CD14-positive monocyte (primary cell): ENCODE measurements at regions not wholly inside any gene's neighbourhood (a gene's known extent, or its start where the extent isn't known, plus 50 kb on each side); places are given as distances from the start of the nearest gene placed in this dataset.

Source experiments
- DNase-seq, 3 donors: peaks; one replicate each; pipeline ENCODE4 v3.0.0-alpha.2; 2011 to 2022
- H2AFZ ChIP-seq: 2 replicates; pipeline ENCODE4 v1.6.0; 2012; ENCODE audit warnings: mild to moderate bottlenecking, low read depth, low read length, inconsistent platforms; ENCODE audit not compliant: insufficient read depth, poor library complexity, severe bottlenecking
- H3K27ac ChIP-seq, 2 donors: 1 replicate in 1 of 2; 2 replicates in 1 of 2; pipeline ENCODE4 v1.5.1; 2012 to 2013; ENCODE audit warnings: low read length in 2 of 2, control low read depth in 1 of 2, inconsistent platforms in 1 of 2, low read depth in 1 of 2, mild to moderate bottlenecking in 1 of 2
- H3K27me3 ChIP-seq, 2 donors: one replicate each; pipeline versions ENCODE4 v1.6.0 to v1.6.1; 2011 to 2013; ENCODE audit warnings: low read length in 2 of 2; ENCODE audit not compliant: control insufficient read depth in 2 of 2, insufficient read depth in 2 of 2
- H3K36me3 ChIP-seq, 2 donors: replicated peaks in 1 of 2; 1 replicate in 1 of 2; 2 replicates in 1 of 2; pipeline versions ENCODE4 v1.5.1 to v1.6.1; 2012 to 2013; ENCODE audit warnings: low read length in 2 of 2, control low read depth in 1 of 2, inconsistent platforms in 1 of 2, mild to moderate bottlenecking in 1 of 2; ENCODE audit not compliant: insufficient read depth in 2 of 2, control insufficient read depth in 1 of 2
- H3K4me1 ChIP-seq, 2 donors: 1 replicate in 1 of 2; 2 replicates in 1 of 2; pipeline versions ENCODE4 v1.5.1 to v1.6.1; 2012 to 2013; ENCODE audit warnings: low read length in 2 of 2, control low read depth in 1 of 2, inconsistent platforms in 1 of 2, mild to moderate bottlenecking in 1 of 2, moderate library complexity in 1 of 2; ENCODE audit not compliant: insufficient read depth in 2 of 2, control insufficient read depth in 1 of 2
- H3K4me2 ChIP-seq: replicated peaks from 2 replicates; pipeline ENCODE3; 2012; ENCODE audit warnings: low read length, moderate library complexity, mild to moderate bottlenecking; ENCODE audit not compliant: poor library complexity, severe bottlenecking; ENCODE audit errors: extremely low read depth
- H3K4me3 ChIP-seq, 3 experiments: fragments of 200-600 bp in 1 of 3; sonication (generic) in 1 of 3; replicated peaks in 1 of 3; 1 replicate in 2 of 3; 2 replicates in 1 of 3; pipeline ENCODE4 v1.5.1; 2011 to 2013; ENCODE audit warnings: low read length in 3 of 3, mild to moderate bottlenecking in 3 of 3, control low read depth in 2 of 3, low read depth in 2 of 3, inconsistent platforms in 1 of 3, moderate library complexity in 1 of 3
- H3K79me2 ChIP-seq: 2 replicates; pipeline ENCODE4 v1.6.0; 2012; ENCODE audit warnings: mild to moderate bottlenecking, control low read depth, inconsistent platforms, low read length, moderate library complexity; ENCODE audit not compliant: insufficient read depth
- H3K9ac ChIP-seq: 2 replicates; pipeline ENCODE4 v1.6.0; 2017; ENCODE audit warnings: low read length, mild to moderate bottlenecking; ENCODE audit not compliant: insufficient read depth, poor library complexity, severe bottlenecking
- H3K9me3 ChIP-seq, 2 donors: replicated peaks in 1 of 2; 1 replicate in 1 of 2; 2 replicates in 1 of 2; pipeline versions ENCODE4 v1.5.1 to v1.6.1; 2012 to 2013; ENCODE audit warnings: low read length in 2 of 2, control low read depth in 1 of 2; ENCODE audit not compliant: control insufficient read depth in 1 of 2, insufficient read depth in 1 of 2
- H4K20me1 ChIP-seq: 2 replicates; pipeline ENCODE4 v1.6.0; 2012; ENCODE audit warnings: mild to moderate bottlenecking, low read length, control low read depth, moderate library complexity; ENCODE audit not compliant: insufficient read depth
- H3K27ac Mint-ChIP-seq, 7 donors: one replicate each; pipeline ENCODE4 v1.8.0; 2020; ENCODE audit warnings: mild to moderate bottlenecking in 7 of 7, mixed read lengths in 7 of 7, moderate library complexity in 6 of 7, inconsistent platforms in 2 of 7
- H3K27me3 Mint-ChIP-seq, 3 donors: one replicate each; pipeline ENCODE4 v1.8.0; 2021 to 2022; ENCODE audit warnings: low read depth in 3 of 3, mild to moderate bottlenecking in 3 of 3, mixed read lengths in 3 of 3, moderate library complexity in 3 of 3, inconsistent platforms in 1 of 3
- H3K36me3 Mint-ChIP-seq, 2 donors: one replicate each; pipeline ENCODE4 v1.8.0; 2020; ENCODE audit warnings: mixed read lengths in 2 of 2, inconsistent platforms in 1 of 2, mild to moderate bottlenecking in 1 of 2
- H3K4me1 Mint-ChIP-seq: one replicate; pipeline ENCODE4 v1.8.0; 2020; ENCODE audit warnings: mild to moderate bottlenecking, mixed read lengths
- H3K4me3 Mint-ChIP-seq, 2 donors: one replicate each; pipeline ENCODE4 v1.8.0; 2020; ENCODE audit warnings: mild to moderate bottlenecking in 2 of 2, mixed read lengths in 2 of 2, moderate library complexity in 1 of 2
- H3K9me3 Mint-ChIP-seq, 7 donors: one replicate each; pipeline ENCODE4 v1.8.0; 2020 to 2022; ENCODE audit warnings: mixed read lengths in 7 of 7, mild to moderate bottlenecking in 6 of 7, moderate library complexity in 6 of 7, inconsistent platforms in 2 of 7
- CTCF ChIP-seq: fragments of 200-600 bp; IDR thresholded peaks from one replicate; pipeline ENCODE4 v1.8.0; 2022; ENCODE audit warnings: antibody characterized with exemption, mild to moderate bottlenecking
- WGBS: methylation state at CpG from one replicate; pipeline ENCODE4 v1.1.5; 2013; ENCODE audit warnings: missing lambda C conversion rate; ENCODE audit not compliant: insufficient coverage; 5-methylcytosine and 5-hydroxymethylcytosine counted together
- intact Hi-C, 2 donors: fragments of 100-400 bp; cut with micrococcal nuclease; formaldehyde crosslinking; loops; one replicate each; pipeline versions ENCODE4 v1.15.0 to v1.15.1; 2023

- Histone ChIP-seq H3K36me3 (no peaks in the 10 kb centered on the region), H3K4me1 (no peaks in the 10 kb centered on the region), H4K20me1 (no peaks in the 10 kb centered on the region), H3K27ac (no peak overlapping the region), H3K9ac (no peak overlapping the region), H3K79me2 (no peaks in the 10 kb centered on the region), H3K4me2 (no peak overlapping the region), H3K27me3 (no peaks in the 10 kb centered on the region), H3K4me3 (no peak overlapping the region), H3K9me3 (peaks cover 0 to 5% of the 10 kb centered on the region in 2 donors), H2AFZ (no peak overlapping the region)
- DNase-seq, result no peak
- Mint-ChIP-seq H3K27me3 (peaks cover 0 to 2% (median 0%) of the 10 kb centered on the region in 3 donors), H3K4me3 (no peak overlapping the region), H3K4me1 (no peaks in the 10 kb centered on the region), H3K27ac (no peak overlapping the region), H3K36me3 (no peaks in the 10 kb centered on the region), H3K9me3 (peaks cover 0 to 3% (median 2%) of the 10 kb centered on the region in 7 donors)
- intact Hi-C loops, result no loop called here
- WGBS, result 75% methylated on average over 3 of the region's 5 CpGs
- TF ChIP-seq CTCF, result no peak
These were observed 139.2 kb downstream of the NTMT2 start for GRCh38 chr1:170284951-170285350.

- peaks cover 0 to 3% (median 2%) of the 10 kb centered on the region in 7 donors for H3K9me3 Mint-ChIP-seq
- no peak overlapping the region for H3K9ac ChIP-seq
- H3K27me3 Mint-ChIP-seq, result peaks cover 0 to 2% (median 0%) of the 10 kb centered on the region in 3 donors
- no peak overlapping the region for H3K4me3 ChIP-seq
- 83% methylated on average over 1 of the region's 3 CpGs for WGBS
- no peak for DNase-seq
- H2AFZ ChIP-seq, result no peak overlapping the region
- no peaks in the 10 kb centered on the region for H3K36me3 Mint-ChIP-seq
- no peaks in the 10 kb centered on the region for H3K4me1 Mint-ChIP-seq
- intact Hi-C loops, result no loop called here
- no peak overlapping the region for H3K27ac Mint-ChIP-seq
- no peaks in the 10 kb centered on the region for H3K4me1 ChIP-seq
- H3K36me3 ChIP-seq, result no peaks in the 10 kb centered on the region
- H4K20me1 ChIP-seq, result no peaks in the 10 kb centered on the region
- H3K4me2 ChIP-seq, result no peak overlapping the region
- H3K27ac ChIP-seq, result no peak overlapping the region
- H3K27me3 ChIP-seq, result no peaks in the 10 kb centered on the region
- no peak overlapping the region for H3K4me3 Mint-ChIP-seq
- no peak for TF ChIP-seq CTCF
- no peaks in the 10 kb centered on the region for H3K79me2 ChIP-seq
- H3K9me3 ChIP-seq, result peaks cover 0 to 5% of the 10 kb centered on the region in 2 donors
These were observed 142.4 kb downstream of the NTMT2 start for GRCh38 chr1:170288155-170288554.
